Testis (tissue), 2 donors: ENCODE measurements at regions not wholly inside any gene's neighbourhood (a gene's known extent, or its start where the extent isn't known, plus 50 kb on each side); places are given as distances from the start of the nearest gene placed in this dataset.

Experiments used
- CTCF ChIP-seq, 3 experiments: fragments of 450-650 bp in 2 of 3; fragments of 200-600 bp in 1 of 3; sonication (generic) in 1 of 3; IDR thresholded peaks; one replicate each; pipeline ENCODE4 v1.5.1; 2016 to 2019; ENCODE audit warnings: antibody characterized with exemption in 3 of 3, mild to moderate bottlenecking in 2 of 3, moderate library complexity in 1 of 3
- POLR2A ChIP-seq: fragments of 450-650 bp; IDR thresholded peaks from one replicate; pipeline ENCODE4 v1.6.1; 2017; ENCODE audit warnings: antibody characterized with exemption, mild to moderate bottlenecking, moderate library complexity

- no peak for TF ChIP-seq CTCF (IDR thresholded peaks at IDR 0.05)
- TF ChIP-seq POLR2A: no peak
Measured at GRCh38 chr1:65497256-65497830, 76.9 kb downstream of the LEPR start.
